Vagina (tissue), 2 donors: ENCODE measurements at regions not wholly inside any gene's neighbourhood (a gene's known extent, or its start where the extent isn't known, plus 50 kb on each side); places are given as distances from the start of the nearest gene placed in this dataset.

ENCODE experiments used
- CTCF ChIP-seq, 3 experiments: fragments of 450-650 bp in 2 of 3; fragments of 200-600 bp in 1 of 3; sonication (generic) in 1 of 3; IDR thresholded peaks; one replicate each; pipeline ENCODE4 v1.5.1; 2017 to 2019; ENCODE audit warnings: antibody characterized with exemption in 3 of 3, mild to moderate bottlenecking in 2 of 3, moderate library complexity in 2 of 3
- POLR2A ChIP-seq, 2 donors: fragments of 450-650 bp; IDR thresholded peaks; one replicate each; pipeline ENCODE4 v1.6.1; 2017; ENCODE audit warnings: antibody characterized with exemption in 2 of 2, mild to moderate bottlenecking in 2 of 2, moderate library complexity in 2 of 2
- POLR2AphosphoS5 ChIP-seq, 2 donors: sonication (generic); formaldehyde crosslinking; IDR thresholded peaks; one replicate each; pipeline ENCODE4 v1.9.0; 2017; ENCODE audit warnings: antibody characterized with exemption in 2 of 2, mild to moderate bottlenecking in 2 of 2, low read depth in 1 of 2; ENCODE audit not compliant: insufficient read depth in 1 of 2

DNA sequence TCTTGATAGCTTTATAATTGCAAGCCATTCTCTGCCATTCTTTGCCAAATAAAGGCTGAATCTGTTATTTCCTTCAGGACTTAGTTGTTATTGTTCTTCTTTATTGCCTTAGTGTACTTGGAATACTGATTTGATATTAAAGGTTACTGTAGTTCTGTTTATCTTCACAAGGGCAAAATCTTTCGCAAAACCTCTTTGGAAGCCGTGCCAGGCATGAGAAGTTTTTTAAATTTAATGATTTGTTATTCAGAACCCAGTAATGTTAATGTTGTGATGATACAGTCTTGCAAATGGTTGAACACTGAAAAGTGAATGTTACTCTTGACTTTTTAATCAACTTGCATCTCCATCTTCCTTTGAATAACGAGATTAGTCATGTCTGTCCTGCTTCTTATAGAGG, 1225.2 kb upstream of the GOT2 start:
- TF ChIP-seq CTCF (IDR thresholded peaks at IDR 0.05) (no peak), POLR2AphosphoS5 (IDR thresholded peaks at IDR 0.05; ENCODE audit: insufficient read depth in 1 of 2, low read depth in 1 of 2) (no peak), POLR2A (IDR thresholded peaks at IDR 0.05) (no peak)
